H1 (cell line): ENCODE measurements at regions not wholly inside any gene's neighbourhood (a gene's known extent, or its start where the extent isn't known, plus 50 kb on each side); places are given as distances from the start of the nearest gene placed in this dataset.

Experiments used
- CTCF ChIA-PET: fragments of 300-600 bp; sonication (Branson Sonifier 250); formaldehyde crosslinking; loops from one replicate; lab custom pipeline; 2021; ENCODE audit not compliant: partially characterized antibody; lab: Charles Lee
- POLR2A ChIA-PET: fragments of 300-600 bp; sonication (Branson Sonifier 250); formaldehyde crosslinking; loops from one replicate; lab custom pipeline; 2021; ENCODE audit warnings: inconsistent platforms; ENCODE audit not compliant: partially characterized antibody; lab: Charles Lee
- DNase-seq, 2 experiments: peaks; one replicate each; pipeline versions ENCODE4 v3.0.0 to v3.0.0-alpha.2; 2010 to 2022; ENCODE audit warnings: low spot score in 2 of 2, low read depth in 1 of 2, mixed read lengths in 1 of 2
- FAIRE-seq: peaks from 2 replicates; lab custom pipeline; 2011; peaks lifted over from hg19 to GRCh38; lab: Jason Lieb, UNC
- H2AFZ ChIP-seq: 2 replicates; pipeline ENCODE4 v1.8.1; 2012; ENCODE audit warnings: low read length, inconsistent platforms
- H2AK5ac ChIP-seq: 2 replicates; pipeline ENCODE4 v1.6.1; 2013; ENCODE audit warnings: low read depth, low read length
- H2BK120ac ChIP-seq: replicated peaks from 2 replicates; pipeline ENCODE3; 2013; ENCODE audit warnings: low read depth, low read length, inconsistent platforms
- H2BK12ac ChIP-seq: 2 replicates; pipeline ENCODE4 v1.6.1; 2013; ENCODE audit warnings: low read depth, low read length
- H2BK15ac ChIP-seq: 2 replicates; pipeline ENCODE4 v1.6.1; 2013; ENCODE audit warnings: low read length
- H2BK20ac ChIP-seq: 2 replicates; pipeline ENCODE4 v1.6.1; 2013; ENCODE audit warnings: low read length
- H2BK5ac ChIP-seq: 2 replicates; pipeline ENCODE4 v1.6.1; 2013; ENCODE audit warnings: low read depth, low read length
- H3K14ac ChIP-seq: 2 replicates; pipeline ENCODE4 v1.6.1; 2013; ENCODE audit warnings: inconsistent platforms; ENCODE audit not compliant: insufficient read length
- H3K18ac ChIP-seq: 2 replicates; pipeline ENCODE4 v1.6.1; 2013; ENCODE audit warnings: low read length; ENCODE audit errors: extremely low read depth
- H3K23ac ChIP-seq: 2 replicates; pipeline ENCODE4 v1.6.1; 2013; ENCODE audit warnings: inconsistent platforms; ENCODE audit not compliant: insufficient read length
- H3K23me2 ChIP-seq: 2 replicates; pipeline ENCODE4 v1.6.1; 2013; ENCODE audit warnings: low read depth, low read length
- H3K27ac ChIP-seq: 2 replicates; pipeline ENCODE4 v1.6.1; 2011; ENCODE audit warnings: low read depth, low read length, inconsistent platforms
- H3K27me3 ChIP-seq, 4 experiments: replicated peaks in 1 of 4; 1 replicate in 1 of 4; 2 replicates in 3 of 4; pipeline versions ENCODE4 v1.6.1 to v1.8.1; 2011 to 2013; ENCODE audit warnings: low read length in 3 of 4, mild to moderate bottlenecking in 3 of 4, inconsistent platforms in 2 of 4, mixed read lengths in 2 of 4, moderate library complexity in 1 of 4; ENCODE audit not compliant: control insufficient read depth in 3 of 4, insufficient read depth in 3 of 4; ENCODE audit errors: extremely low read depth in 1 of 4
- H3K36me3 ChIP-seq, 4 experiments: 2 replicates each; pipeline versions ENCODE4 v1.6.1 to v1.8.1; 2011 to 2013; ENCODE audit warnings: mild to moderate bottlenecking in 4 of 4, low read length in 3 of 4, moderate library complexity in 2 of 4, control low read depth in 1 of 4, inconsistent platforms in 1 of 4; ENCODE audit not compliant: insufficient read depth in 4 of 4, control insufficient read depth in 2 of 4
- H3K4ac ChIP-seq: replicated peaks from 2 replicates; pipeline ENCODE3; 2013; ENCODE audit warnings: low read length, low read depth, mixed read lengths, inconsistent platforms; ENCODE audit not compliant: insufficient read length
- H3K4me1 ChIP-seq, 4 experiments: replicated peaks in 1 of 4; 1 replicate in 1 of 4; 2 replicates in 3 of 4; pipeline versions ENCODE4 v1.6.1 to v1.8.1; 2011 to 2013; ENCODE audit warnings: low read length in 3 of 4, inconsistent platforms in 2 of 4, mixed read lengths in 1 of 4; ENCODE audit not compliant: insufficient read depth in 4 of 4, control insufficient read depth in 3 of 4
- H3K4me2 ChIP-seq, 2 experiments: 2 replicates each; pipeline versions ENCODE4 v1.6.1 to v1.8.1; 2011 to 2013; ENCODE audit warnings: low read depth in 2 of 2, low read length in 2 of 2, control low read depth in 1 of 2, inconsistent platforms in 1 of 2, mild to moderate bottlenecking in 1 of 2; ENCODE audit not compliant: insufficient read depth in 1 of 2
- H3K4me3 ChIP-seq, 4 experiments: fragments of 200-600, 300-600 bp in 1 of 4; sonication (generic), shearing (Covaris generic), sonication (Bioruptor Twin) in 1 of 4; 2 replicates each; pipeline versions ENCODE4 v1.5.1 to v1.8.1; 2011 to 2016; ENCODE audit warnings: low read length in 4 of 4, low read depth in 3 of 4, control low read depth in 2 of 4, inconsistent platforms in 2 of 4, mild to moderate bottlenecking in 2 of 4, mixed read lengths in 1 of 4, moderate library complexity in 1 of 4; ENCODE audit not compliant: insufficient read depth in 2 of 4; ENCODE audit errors: extremely low read depth in 1 of 4
- H3K56ac ChIP-seq: replicated peaks from 2 replicates; pipeline ENCODE3; 2013; ENCODE audit warnings: low read depth, mild to moderate bottlenecking, mixed read lengths, low read length, inconsistent platforms; ENCODE audit not compliant: insufficient read length
- H3K79me1 ChIP-seq: 2 replicates; pipeline ENCODE4 v1.6.1; 2013; ENCODE audit warnings: low read depth, low read length, control low read depth
- H3K79me2 ChIP-seq, 2 experiments: 2 replicates each; pipeline versions ENCODE4 v1.6.1 to v1.8.1; 2012 to 2013; ENCODE audit warnings: low read length in 2 of 2, mild to moderate bottlenecking in 2 of 2, inconsistent platforms in 1 of 2; ENCODE audit not compliant: insufficient read depth in 2 of 2, control insufficient read depth in 1 of 2
- H3K9ac ChIP-seq, 4 experiments: replicated peaks in 1 of 4; 1 replicate in 1 of 4; 2 replicates in 3 of 4; pipeline versions ENCODE4 v1.6.1 to v1.8.1; 2011 to 2013; ENCODE audit warnings: low read depth in 3 of 4, low read length in 3 of 4, control low read depth in 2 of 4, mild to moderate bottlenecking in 2 of 4, moderate library complexity in 2 of 4, inconsistent platforms in 1 of 4; ENCODE audit errors: extremely low read depth in 1 of 4
- H3K9me3 ChIP-seq, 2 experiments: 2 replicates each; pipeline versions ENCODE4 v1.6.1 to v1.8.1; 2012 to 2013; ENCODE audit warnings: mild to moderate bottlenecking in 2 of 2, moderate library complexity in 2 of 2, control low read depth in 1 of 2, inconsistent platforms in 1 of 2, low read depth in 1 of 2, low read length in 1 of 2, mixed read lengths in 1 of 2; ENCODE audit not compliant: insufficient read depth in 2 of 2
- H4K20me1 ChIP-seq, 2 experiments: replicated peaks in 1 of 2; 2 replicates each; pipeline versions ENCODE3 to v1.8.1; 2011 to 2013; ENCODE audit warnings: inconsistent platforms in 2 of 2, low read length in 2 of 2, mild to moderate bottlenecking in 1 of 2; ENCODE audit not compliant: insufficient read depth in 2 of 2, control insufficient read depth in 1 of 2
- H4K5ac ChIP-seq: 2 replicates; pipeline ENCODE4 v1.6.1; 2013; ENCODE audit warnings: low read length, low read depth, mixed read lengths, inconsistent platforms; ENCODE audit not compliant: insufficient read length
- H4K8ac ChIP-seq: 2 replicates; pipeline ENCODE4 v1.8.0; 2013; ENCODE audit warnings: mild to moderate bottlenecking, moderate library complexity, low read length, inconsistent platforms; ENCODE audit not compliant: insufficient read depth; ENCODE audit errors: extremely low read depth
- H4K91ac ChIP-seq: replicated peaks from 2 replicates; pipeline ENCODE3; 2013; ENCODE audit warnings: low read length, mixed read lengths, inconsistent platforms; ENCODE audit not compliant: insufficient read length
- BACH1 ChIP-seq: IDR thresholded peaks from 2 replicates; pipeline ENCODE4 v1.6.1; 2012; ENCODE audit warnings: low read length, improper control_type of control experiment
- CHD2 ChIP-seq: IDR thresholded peaks from 2 replicates; pipeline ENCODE4 v1.6.1; 2012; ENCODE audit warnings: low read length, improper control_type of control experiment
- CTCF ChIP-seq, 3 experiments: IDR thresholded peaks; 1 replicate in 2 of 3; 2 replicates in 1 of 3; pipeline versions ENCODE4 v1.5.1 to v1.6.1; 2011; ENCODE audit warnings: low read length in 3 of 3, mild to moderate bottlenecking in 3 of 3, inconsistent platforms in 2 of 3, low read depth in 1 of 3, moderate library complexity in 1 of 3; ENCODE audit not compliant: insufficient read depth in 1 of 3; ENCODE audit errors: control extremely low read depth in 1 of 3
- FOSL1 ChIP-seq: IDR thresholded peaks from 2 replicates; pipeline ENCODE4 v1.6.1; 2011; ENCODE audit warnings: mild to moderate bottlenecking, low read depth, low read length, moderate library complexity; ENCODE audit not compliant: insufficient read depth
- HDAC2 ChIP-seq, 2 experiments: fragments of 300-600 bp in 1 of 2; sonication (generic) in 1 of 2; IDR thresholded peaks; 2 replicates each; pipeline ENCODE4 v1.6.1; 2011 to 2012; ENCODE audit warnings: low read depth in 2 of 2, low read length in 2 of 2, mild to moderate bottlenecking in 2 of 2, moderate library complexity in 2 of 2, borderline replicate concordance in 1 of 2, inconsistent platforms in 1 of 2
- MAFK ChIP-seq: IDR thresholded peaks from 2 replicates; pipeline ENCODE4 v1.6.1; 2012; ENCODE audit warnings: low read depth, mild to moderate bottlenecking, improper control_type of control experiment, low read length
- MAX ChIP-seq: IDR thresholded peaks from 2 replicates; pipeline ENCODE4 v1.6.1; 2012; ENCODE audit warnings: inconsistent platforms
- RXRA ChIP-seq: IDR thresholded peaks from 2 replicates; pipeline ENCODE4 v1.6.1; 2011; ENCODE audit warnings: low read depth, mild to moderate bottlenecking, low read length, moderate library complexity; ENCODE audit not compliant: insufficient read depth
- SIN3A ChIP-seq, 2 experiments: IDR thresholded peaks in 1 of 2; conservative IDR thresholded peaks in 1 of 2; 2 replicates each; pipeline ENCODE4 v1.6.1; 2011 to 2012; ENCODE audit warnings: low read length in 2 of 2, improper control_type of control experiment in 1 of 2, low read depth in 1 of 2, mild to moderate bottlenecking in 1 of 2
- TAF7 ChIP-seq: optimal IDR thresholded peaks from 2 replicates; pipeline ENCODE3; 2011; ENCODE audit warnings: low read depth, mild to moderate bottlenecking, inconsistent platforms, low read length, moderate library complexity, borderline replicate concordance
- ZNF274 ChIP-seq: IDR thresholded peaks from 2 replicates; pipeline ENCODE4 v1.7.0; 2012; ENCODE audit warnings: low read length, borderline replicate concordance; ENCODE audit errors: extremely low read depth
- WGBS, 2 experiments: shearing (Covaris generic) in 1 of 2; methylation state at CpG; one replicate each; pipeline versions ENCODE4 v1.1.6 to v1.1.7; 2013 to 2015; ENCODE audit warnings: low lambda C conversion rate in 2 of 2, mixed read lengths in 2 of 2, inconsistent platforms in 1 of 2, low coverage in 1 of 2, missing lambda C conversion rate in 1 of 2; ENCODE audit not compliant: insufficient replicate concordance in 2 of 2, insufficient coverage in 1 of 2, insufficient read length in 1 of 2; ENCODE audit errors: extremely low coverage in 1 of 2, missing lambda C conversion rate in 1 of 2; 5-methylcytosine and 5-hydroxymethylcytosine counted together

- H3K27ac ChIP-seq: no peak overlapping the region
- no peak for TF ChIP-seq CHD2
- no peak for TF ChIP-seq BACH1
- no peak for TF ChIP-seq TAF7
- no peak for TF ChIP-seq FOSL1
- TF ChIP-seq ZNF274: no peak
- no peak for TF ChIP-seq CTCF (IDR thresholded peaks at IDR 0.05; ENCODE audit: control extremely low read depth in 1 of 3, insufficient read depth in 1 of 3, low read depth in 1 of 3, low read length in 3 of 3)
- TF ChIP-seq RXRA: no peak
- no peak for TF ChIP-seq HDAC2 (IDR thresholded peaks at IDR 0.05; ENCODE audit: borderline replicate concordance in 1 of 2, low read depth in 2 of 2, low read length in 2 of 2)
- TF ChIP-seq SIN3A (conservative IDR thresholded peaks at IDR 0.05 in 1 of 2, IDR thresholded peaks at IDR 0.05 in 1 of 2; ENCODE audit: low read depth in 1 of 2, low read length in 2 of 2): no peak
- TF ChIP-seq MAX: no peak
- no peak for TF ChIP-seq MAFK
These were observed 447.2 kb downstream of the SNAPC1 start for GRCh38 chr14:62209287-62209899.

More at GRCh38 chr14:62209287-62209899, 447.2 kb downstream of the SNAPC1 start:
- Histone ChIP-seq H2BK120ac (no peak overlapping the region), H3K4ac (no peak overlapping the region), H4K20me1 (no peaks in the 10 kb centered on the region), H3K79me1 (no peaks in the 10 kb centered on the region), H2BK5ac (no peak overlapping the region), H3K4me3 (no peak overlapping the region), H3K27me3 (no peaks in the 10 kb centered on the region), H3K4me2 (no peak overlapping the region), H2BK20ac (no peak overlapping the region), H2BK15ac (no peak overlapping the region), H2AK5ac (no peak overlapping the region), H3K14ac (no peak overlapping the region), H3K9ac (no peak overlapping the region), H4K8ac (no peak overlapping the region), H3K56ac (no peak overlapping the region), H4K91ac (no peak overlapping the region), H3K23me2 (no peaks in the 10 kb centered on the region), H4K5ac (no peak overlapping the region), H3K36me3 (no peaks in the 10 kb centered on the region), H3K9me3 (peaks cover 7 to 10% of the 10 kb centered on the region in 2 experiments; a peak in 2 of 4 replicates), H3K79me2 (no peaks in the 10 kb centered on the region), H3K18ac (no peak overlapping the region), H2AFZ (no peak overlapping the region), H3K4me1 (no peaks in the 10 kb centered on the region), H2BK12ac (no peak overlapping the region), H3K23ac (no peak overlapping the region)
- DNase-seq (no peak), FAIRE-seq (no peak)
- CTCF ChIA-PET: no interaction called here
- 89% methylated on average over 3 of the region's 3 CpGs; no CpG with 5 or more reads in 1 of the 2 experiments for WGBS, 2 experiments
- POLR2A ChIA-PET: no interaction called here
